Mucosa of rectum (tissue), 2 donors: ENCODE measurements at regions not wholly inside any gene's neighbourhood (a gene's known extent, or its start where the extent isn't known, plus 50 kb on each side); places are given as distances from the start of the nearest gene placed in this dataset.

Source experiments
- H3K27ac ChIP-seq, 2 donors: one replicate each; pipeline ENCODE4 v1.7.0; 2013; ENCODE audit warnings: inconsistent platforms in 2 of 2, low read depth in 2 of 2, low read length in 2 of 2
- H3K27me3 ChIP-seq, 2 donors: one replicate each; pipeline ENCODE4 v1.7.0; 2013; ENCODE audit warnings: low read length in 2 of 2; ENCODE audit not compliant: control insufficient read depth in 2 of 2, insufficient read depth in 2 of 2
- H3K36me3 ChIP-seq, 2 donors: one replicate each; pipeline ENCODE4 v1.7.0; 2013; ENCODE audit warnings: low read length in 2 of 2; ENCODE audit not compliant: control insufficient read depth in 2 of 2, insufficient read depth in 2 of 2
- H3K4me1 ChIP-seq, 2 donors: one replicate each; pipeline ENCODE4 v1.7.0; 2013; ENCODE audit warnings: low read length in 2 of 2, mild to moderate bottlenecking in 1 of 2; ENCODE audit not compliant: control insufficient read depth in 2 of 2, insufficient read depth in 2 of 2
- H3K4me3 ChIP-seq, 2 donors: one replicate each; pipeline ENCODE4 v1.7.0; 2013; ENCODE audit warnings: low read length in 2 of 2
- H3K9ac ChIP-seq, 2 donors: one replicate each; pipeline ENCODE4 v1.7.0; 2013; ENCODE audit warnings: low read length in 2 of 2, low read depth in 1 of 2, mild to moderate bottlenecking in 1 of 2
- H3K9me3 ChIP-seq, 2 donors: one replicate each; pipeline ENCODE4 v1.7.0; 2013; ENCODE audit warnings: low read length in 2 of 2; ENCODE audit not compliant: control insufficient read depth in 2 of 2
- donor health status: healthy.
- donor health status: Normal muscosa, but diverticular disease.

DNA sequence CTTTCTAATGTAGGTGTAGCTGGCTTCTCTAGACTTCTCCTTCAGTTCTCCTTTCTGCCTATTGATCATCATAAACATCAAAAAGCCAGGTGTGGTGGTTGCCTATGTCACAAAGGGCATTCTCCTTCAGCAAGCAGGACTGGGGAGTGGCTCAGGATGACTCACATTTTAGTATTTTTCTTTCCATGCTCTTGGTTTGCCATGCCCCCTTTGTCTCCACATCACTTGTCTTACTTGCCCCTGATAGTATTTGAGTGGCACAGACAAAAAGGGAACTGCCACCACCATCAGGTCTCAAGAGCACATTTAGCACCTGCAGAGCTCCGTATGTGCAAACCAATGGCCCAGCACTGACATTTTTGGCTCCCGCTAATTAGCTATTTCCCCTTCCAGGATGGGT is 698.8 kb downstream of the DHX35 start:
- no peak overlapping the region for H3K27ac ChIP-seq
- H3K4me3 ChIP-seq, result no peak overlapping the region
- no peaks in the 10 kb centered on the region for H3K27me3 ChIP-seq
- H3K4me1 ChIP-seq, result no peaks in the 10 kb centered on the region
- no peak overlapping the region for H3K9ac ChIP-seq
- no peaks in the 10 kb centered on the region for H3K36me3 ChIP-seq
- no peaks in the 10 kb centered on the region for H3K9me3 ChIP-seq

DNA sequence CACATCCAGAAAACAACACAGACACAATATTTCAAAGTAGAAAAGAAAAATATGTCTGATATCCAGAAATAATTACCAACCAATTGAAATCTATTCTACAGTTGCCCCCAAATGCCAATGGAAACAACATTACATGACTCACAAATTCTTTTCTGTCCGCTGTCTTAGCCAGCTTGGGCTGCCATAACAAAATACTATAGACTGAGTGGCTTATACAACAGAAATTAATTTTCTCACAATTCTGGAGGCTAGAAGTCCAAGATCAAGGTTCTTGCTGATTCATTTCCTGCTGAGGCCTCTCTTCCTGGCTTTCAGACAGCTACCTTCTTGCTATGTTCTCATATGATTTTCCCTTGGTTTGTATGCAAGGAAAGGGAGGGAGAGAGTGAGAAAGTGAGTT is 698.1 kb downstream of the DHX35 start:
- no peak overlapping the region for H3K4me3 ChIP-seq
- H3K9me3 ChIP-seq, result no peaks in the 10 kb centered on the region
- H3K27me3 ChIP-seq, result no peaks in the 10 kb centered on the region
- no peak overlapping the region for H3K27ac ChIP-seq
- no peaks in the 10 kb centered on the region for H3K4me1 ChIP-seq
- H3K36me3 ChIP-seq, result no peaks in the 10 kb centered on the region
- H3K9ac ChIP-seq, result no peak overlapping the region

DNA sequence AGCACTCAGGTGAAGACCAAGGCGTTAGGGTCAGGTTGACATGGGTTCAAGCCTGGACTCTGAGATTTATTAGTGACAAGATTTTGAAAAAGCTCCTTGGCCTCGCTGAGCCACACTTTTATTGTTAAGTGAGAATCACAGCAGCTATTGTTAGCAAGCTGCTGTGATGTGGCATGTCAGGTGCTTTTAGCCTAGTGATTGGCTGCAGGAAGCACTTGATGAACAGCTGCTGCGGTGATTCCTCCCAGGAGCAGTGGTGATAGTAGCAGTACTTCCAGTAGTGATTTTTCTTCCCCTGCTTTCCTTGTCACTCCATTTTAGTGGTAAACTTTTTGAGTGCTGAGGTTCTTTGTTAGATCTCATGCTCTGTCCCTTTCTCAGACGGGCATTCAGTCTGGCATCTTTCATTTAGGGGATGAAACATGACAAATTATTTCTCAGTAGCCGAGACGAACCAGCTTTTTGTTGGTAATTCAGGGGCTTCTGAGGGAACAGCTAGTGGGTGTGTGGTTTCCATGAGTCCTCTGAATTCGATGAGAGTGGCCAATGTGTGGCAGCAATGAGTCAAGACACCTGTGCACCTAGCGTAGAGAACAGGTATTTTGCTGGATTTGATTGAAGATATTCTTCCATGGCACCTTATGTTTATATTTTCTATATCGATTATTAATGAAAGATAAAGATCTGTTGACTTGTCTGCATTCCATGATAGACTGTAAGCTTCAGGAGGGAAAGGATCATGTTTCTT is 696.7 kb downstream of the DHX35 start:
- H3K36me3 ChIP-seq, result no peaks in the 10 kb centered on the region
- no peak overlapping the region for H3K4me3 ChIP-seq
- H3K4me1 ChIP-seq, result no peaks in the 10 kb centered on the region
- no peaks in the 10 kb centered on the region for H3K27me3 ChIP-seq
- H3K9ac ChIP-seq, result no peak overlapping the region
- no peaks in the 10 kb centered on the region for H3K9me3 ChIP-seq
- H3K27ac ChIP-seq, result no peak overlapping the region

DNA sequence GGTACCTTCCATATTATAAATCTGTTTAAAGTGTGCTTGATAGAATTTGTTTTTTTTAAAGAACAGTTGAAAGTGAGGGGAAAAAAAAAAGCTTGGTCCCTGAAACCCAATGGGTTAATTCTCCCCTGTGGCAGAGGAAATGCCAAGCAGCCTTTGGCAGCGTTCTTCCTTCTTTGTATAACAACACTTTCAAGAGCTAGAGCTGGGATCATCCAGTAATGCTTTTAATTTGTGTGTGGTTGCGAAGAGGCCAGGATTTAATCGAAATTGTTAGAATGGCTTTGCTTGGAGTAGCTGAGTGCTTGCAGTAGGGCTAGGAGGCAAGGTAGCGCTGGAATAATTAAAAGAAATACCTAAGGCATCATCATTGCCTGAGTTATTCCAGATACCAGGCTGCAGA is 692.0 kb downstream of the DHX35 start:
- Histone ChIP-seq H3K4me1 (no peaks in the 10 kb centered on the region), H3K9ac (no peak overlapping the region), H3K4me3 (no peak overlapping the region), H3K9me3 (no peaks in the 10 kb centered on the region), H3K36me3 (no peaks in the 10 kb centered on the region), H3K27me3 (no peaks in the 10 kb centered on the region), H3K27ac (no peak overlapping the region)

DNA sequence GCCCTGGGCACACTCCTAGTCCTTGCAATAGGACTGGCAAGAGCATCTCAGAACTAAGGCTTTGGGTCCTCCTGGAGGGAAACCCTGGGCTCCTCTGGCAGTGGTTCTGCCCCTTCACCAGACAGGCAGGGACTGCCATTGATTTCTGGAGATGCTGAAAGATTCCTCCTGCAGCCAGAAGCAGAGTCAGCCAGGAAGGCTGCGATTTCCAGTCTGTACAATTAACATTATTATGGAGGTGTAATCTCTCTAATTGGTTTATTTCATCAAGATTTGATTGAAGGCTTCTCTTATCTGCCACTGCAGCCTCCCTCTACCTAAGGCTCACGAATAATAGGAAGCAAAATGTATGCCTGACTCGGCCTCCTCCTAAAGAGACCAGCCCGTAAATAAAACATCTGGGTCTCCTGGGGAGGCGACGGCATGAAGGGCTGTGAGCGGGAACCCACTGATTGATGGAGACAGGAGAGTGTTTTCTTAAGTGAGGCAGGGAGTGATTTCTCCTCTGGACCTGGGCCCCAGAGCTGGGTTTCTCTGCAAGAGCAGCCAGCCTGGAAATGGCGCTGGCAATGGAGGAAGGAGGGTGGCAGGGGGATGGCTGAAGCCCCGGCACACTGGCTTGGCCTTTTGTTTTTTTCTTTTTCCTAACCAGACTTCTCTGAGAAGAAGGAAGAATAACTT is 689.6 kb downstream of the DHX35 start:
- Histone ChIP-seq H3K9ac (no peak overlapping the region), H3K27me3 (no peaks in the 10 kb centered on the region), H3K4me3 (no peak overlapping the region), H3K36me3 (no peaks in the 10 kb centered on the region), H3K27ac (no peak overlapping the region), H3K9me3 (no peaks in the 10 kb centered on the region), H3K4me1 (no peaks in the 10 kb centered on the region)

DNA sequence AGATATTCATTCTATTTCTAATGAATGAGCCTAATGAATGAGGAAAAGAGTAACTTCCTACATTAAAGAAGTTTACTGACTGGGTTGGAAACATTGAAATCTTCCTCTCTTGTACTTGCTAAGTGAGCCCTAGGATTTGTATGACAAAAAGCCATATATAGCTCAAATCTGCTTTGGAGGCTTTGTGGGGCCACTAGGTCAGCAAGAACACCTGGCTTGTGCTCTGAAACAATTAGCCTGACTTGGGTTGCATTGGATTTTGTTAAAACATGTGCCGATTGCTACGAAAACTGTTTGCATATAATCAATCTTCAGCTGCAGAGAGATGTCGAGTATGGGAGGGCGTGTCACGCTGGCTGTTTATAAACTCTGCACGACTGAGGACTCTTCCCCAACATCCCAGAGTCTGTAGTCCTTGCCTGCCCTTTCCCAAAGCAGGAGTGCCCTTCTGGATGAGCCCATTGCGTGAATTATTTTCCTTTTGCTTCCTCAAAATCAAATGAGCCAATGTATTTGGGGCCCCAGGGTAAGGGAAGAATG is 684.8 kb downstream of the DHX35 start:
- no peak overlapping the region for H3K27ac ChIP-seq
- no peaks in the 10 kb centered on the region for H3K4me1 ChIP-seq
- H3K36me3 ChIP-seq, result no peaks in the 10 kb centered on the region
- no peaks in the 10 kb centered on the region for H3K27me3 ChIP-seq
- no peaks in the 10 kb centered on the region for H3K9me3 ChIP-seq
- H3K9ac ChIP-seq, result no peak overlapping the region
- no peak overlapping the region for H3K4me3 ChIP-seq

DNA sequence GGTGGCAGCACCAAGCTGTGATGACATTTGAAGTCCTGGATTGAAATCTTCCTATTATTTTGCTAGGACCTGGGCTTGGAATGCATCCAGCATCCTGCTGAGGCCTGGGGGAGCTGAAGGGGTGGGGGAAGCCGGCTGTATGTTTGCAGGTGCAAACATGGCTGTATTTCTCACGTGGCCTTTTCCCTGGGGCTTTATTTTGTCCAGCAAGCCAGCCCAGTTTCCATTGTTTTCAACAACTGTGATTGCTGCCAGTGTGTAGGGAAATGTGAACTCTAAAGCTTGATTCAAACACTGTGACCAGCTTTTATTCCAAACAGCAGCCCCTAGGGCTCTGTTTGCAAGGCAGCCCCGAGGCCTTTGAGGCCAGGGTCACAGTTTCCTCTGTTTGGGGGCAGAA is 683.0 kb downstream of the DHX35 start:
- Histone ChIP-seq H3K27ac (no peak overlapping the region), H3K27me3 (no peaks in the 10 kb centered on the region), H3K9me3 (no peaks in the 10 kb centered on the region), H3K4me1 (no peaks in the 10 kb centered on the region), H3K36me3 (no peaks in the 10 kb centered on the region), H3K9ac (no peak overlapping the region), H3K4me3 (no peak overlapping the region)

DNA sequence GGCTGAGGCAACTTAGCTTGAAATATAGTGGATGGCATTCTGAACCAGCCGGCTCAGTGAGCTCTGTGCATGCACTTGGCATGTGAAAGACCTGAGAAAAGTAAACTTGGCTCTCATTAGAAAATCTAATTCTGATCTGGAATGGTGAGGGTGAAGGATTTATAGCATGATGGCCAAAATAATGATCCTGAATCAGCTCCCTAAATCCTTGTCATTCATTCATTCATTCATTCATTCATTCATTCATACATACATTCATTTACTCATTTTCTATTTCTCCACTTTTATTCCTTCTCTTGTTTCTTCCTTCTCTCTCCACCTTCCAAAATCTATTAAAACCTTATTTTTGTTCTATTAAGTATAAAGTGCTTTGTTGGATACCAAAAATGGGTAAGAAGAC is 681.1 kb downstream of the DHX35 start:
- Histone ChIP-seq H3K27ac (no peak overlapping the region), H3K4me1 (no peaks in the 10 kb centered on the region), H3K36me3 (no peaks in the 10 kb centered on the region), H3K9ac (no peak overlapping the region), H3K4me3 (no peak overlapping the region), H3K27me3 (no peaks in the 10 kb centered on the region), H3K9me3 (no peaks in the 10 kb centered on the region)

DNA sequence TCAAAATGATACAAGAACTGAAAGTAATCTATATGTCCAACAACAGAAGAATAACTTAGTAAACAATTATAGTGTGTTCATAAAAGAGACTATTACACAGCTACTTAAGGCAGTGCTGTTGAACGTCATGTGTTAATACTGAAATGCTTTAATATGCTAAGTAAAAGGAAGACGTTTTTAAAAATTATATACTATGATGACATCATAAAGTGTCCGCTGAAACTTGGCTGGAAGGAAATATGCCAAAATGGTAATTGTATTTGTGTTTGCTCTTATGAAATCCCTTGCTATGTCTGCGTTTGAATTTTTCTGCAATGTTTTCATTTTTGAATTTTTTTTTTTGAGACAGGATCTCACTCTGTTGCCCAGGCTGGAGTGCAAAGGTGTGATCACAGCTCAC is 679.3 kb downstream of the DHX35 start:
- Histone ChIP-seq H3K4me3 (no peak overlapping the region), H3K36me3 (no peaks in the 10 kb centered on the region), H3K27ac (no peak overlapping the region), H3K27me3 (no peaks in the 10 kb centered on the region), H3K9me3 (no peaks in the 10 kb centered on the region), H3K9ac (no peak overlapping the region), H3K4me1 (no peaks in the 10 kb centered on the region)

DNA sequence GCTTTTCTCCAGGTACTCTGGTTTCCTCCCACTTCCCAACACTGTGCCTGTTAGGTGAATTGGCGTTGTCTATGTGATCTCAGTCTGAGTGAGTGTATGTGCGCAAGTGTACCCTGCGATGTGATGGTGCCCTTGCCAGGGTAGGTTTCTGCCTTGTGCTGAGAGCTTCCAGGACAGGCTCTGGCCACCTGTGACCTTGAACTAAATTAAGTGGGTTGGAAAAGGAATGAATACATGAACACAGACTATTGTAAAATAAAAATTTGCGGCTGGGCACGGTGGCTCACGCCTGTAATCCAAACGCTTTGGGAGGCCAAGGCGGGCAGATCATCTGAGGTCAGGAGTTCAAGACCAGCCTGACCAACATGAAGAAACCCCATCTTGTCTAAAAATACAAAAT is 678.0 kb downstream of the DHX35 start:
- H3K9ac ChIP-seq, result no peak overlapping the region
- no peaks in the 10 kb centered on the region for H3K36me3 ChIP-seq
- H3K9me3 ChIP-seq, result no peaks in the 10 kb centered on the region
- H3K4me1 ChIP-seq, result no peaks in the 10 kb centered on the region
- no peak overlapping the region for H3K27ac ChIP-seq
- no peak overlapping the region for H3K4me3 ChIP-seq
- H3K27me3 ChIP-seq, result no peaks in the 10 kb centered on the region
